A673 (cell line): ENCODE measurements at regions not wholly inside any gene's neighbourhood (a gene's known extent, or its start where the extent isn't known, plus 50 kb on each side); places are given as distances from the start of the nearest gene placed in this dataset.

ENCODE experiments used
- CTCF ChIP-seq: fragments of 300-800, 200-600 bp; sonication (generic); conservative IDR thresholded peaks from 2 replicates; pipeline ENCODE4 v1.5.1; 2017; ENCODE audit warnings: low read depth, mild to moderate bottlenecking, antibody characterized with exemption, low read length, moderate library complexity, mixed read lengths
- EZH2 ChIP-seq: fragments of 200-600 bp; sonication (generic); IDR thresholded peaks from 2 replicates; pipeline ENCODE4 v1.6.1; 2017; ENCODE audit warnings: borderline replicate concordance, low read depth, mild to moderate bottlenecking, mixed read lengths, antibody characterized with exemption, low read length; ENCODE audit not compliant: poor library complexity, severe bottlenecking

GRCh38 chr6:167663316-167663715 is 163.4 kb upstream of the AFDN start:
- TF ChIP-seq CTCF, result no peak
- TF ChIP-seq EZH2, result no peak
